Natural killer cell (primary cell): ENCODE measurements at regions not wholly inside any gene's neighbourhood (a gene's known extent, or its start where the extent isn't known, plus 50 kb on each side); places are given as distances from the start of the nearest gene placed in this dataset.

Experiments used
- ATAC-seq, 3 donors: fragments of 150-1000 bp in 2 of 3; fragments of 200-7000 bp in 1 of 3; cut with Tn5 transposase; 1 replicate in 1 of 3; 2 replicates in 2 of 3; pipeline ENCODE4 v1.10.0; 2021; ENCODE audit warnings: mild to moderate bottlenecking in 2 of 3, moderate library complexity in 2 of 3
- DNase-seq, 2 donors: peaks; one replicate each; pipeline versions ENCODE4 v3.0.0 to v3.0.0-alpha.2; 2013 to 2021; ENCODE audit warnings: mixed read lengths in 1 of 2
- H3K27ac ChIP-seq: one replicate; pipeline ENCODE4 v1.5.1; 2013; ENCODE audit warnings: mild to moderate bottlenecking, low read length
- H3K27me3 ChIP-seq: one replicate; pipeline ENCODE4 v1.6.1; 2013; ENCODE audit warnings: low read length; ENCODE audit not compliant: control insufficient read depth, insufficient read depth
- H3K36me3 ChIP-seq: one replicate; pipeline ENCODE4 v1.6.1; 2013; ENCODE audit warnings: low read length; ENCODE audit not compliant: control insufficient read depth, insufficient read depth
- H3K4me1 ChIP-seq: one replicate; pipeline ENCODE4 v1.6.1; 2013; ENCODE audit warnings: low read length; ENCODE audit not compliant: control insufficient read depth, insufficient read depth
- H3K4me3 ChIP-seq: one replicate; pipeline ENCODE4 v1.5.1; 2013; ENCODE audit warnings: low read length
- H3K9me3 ChIP-seq: one replicate; pipeline ENCODE4 v1.6.1; 2013; ENCODE audit warnings: low read length; ENCODE audit not compliant: control insufficient read depth, insufficient read depth
- H3K27ac Mint-ChIP-seq, 2 donors: one replicate each; pipeline ENCODE4 v1.8.0; 2022; ENCODE audit warnings: mild to moderate bottlenecking in 2 of 2, mixed read lengths in 2 of 2, moderate library complexity in 1 of 2
- H3K27me3 Mint-ChIP-seq, 2 donors: one replicate each; pipeline ENCODE4 v1.8.0; 2022; ENCODE audit warnings: low read depth in 2 of 2, mixed read lengths in 2 of 2
- H3K36me3 Mint-ChIP-seq: one replicate; pipeline ENCODE4 v1.8.0; 2022; ENCODE audit warnings: mixed read lengths
- H3K4me1 Mint-ChIP-seq, 2 donors: one replicate each; pipeline ENCODE4 v1.8.0; 2022; ENCODE audit warnings: mixed read lengths in 2 of 2
- H3K4me3 Mint-ChIP-seq: one replicate; pipeline ENCODE4 v1.8.0; 2022; ENCODE audit warnings: mild to moderate bottlenecking, moderate library complexity, mixed read lengths
- H3K9me3 Mint-ChIP-seq, 2 donors: one replicate each; pipeline ENCODE4 v1.8.0; 2022; ENCODE audit warnings: mixed read lengths in 2 of 2
- CTCF ChIP-seq: fragments of 200-600 bp; IDR thresholded peaks from one replicate; pipeline ENCODE4 v1.8.0; 2022; ENCODE audit warnings: antibody characterized with exemption
- WGBS: methylation state at CpG from one replicate; pipeline ENCODE4 v1.1.7; 2013; ENCODE audit warnings: missing lambda C conversion rate; ENCODE audit not compliant: insufficient coverage; 5-methylcytosine and 5-hydroxymethylcytosine counted together
- intact Hi-C: fragments of 100-400 bp; cut with micrococcal nuclease; formaldehyde crosslinking; loops from one replicate; pipeline ENCODE4 v1.14.2; 2022

DNA sequence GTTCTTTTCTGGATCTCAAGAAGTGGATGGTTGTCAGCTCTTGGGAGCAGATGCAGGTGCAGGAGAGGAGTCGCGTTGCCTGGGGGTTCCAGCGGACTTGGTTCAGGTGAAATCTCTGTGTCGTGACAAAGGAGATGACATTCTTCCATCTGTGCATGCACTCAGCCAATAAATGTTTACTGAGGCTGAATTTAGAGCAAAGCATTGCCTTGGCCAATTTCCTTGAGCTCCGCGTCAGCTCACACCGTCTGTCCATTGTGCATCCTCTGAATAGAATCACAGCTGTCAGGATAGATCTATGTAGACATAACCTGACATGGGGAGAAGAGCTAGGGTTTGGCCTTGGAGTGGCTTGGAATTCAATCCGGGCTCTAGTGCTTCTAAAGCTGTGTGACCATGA is 343.7 kb downstream of the GLRX3 start:
- Histone ChIP-seq H3K27ac (no peak overlapping the region), H3K9me3 (no peaks in the 10 kb centered on the region), H3K4me3 (no peak overlapping the region), H3K27me3 (no peaks in the 10 kb centered on the region), H3K4me1 (no peaks in the 10 kb centered on the region), H3K36me3 (no peaks in the 10 kb centered on the region)
- DNase-seq (no peak), ATAC-seq (no peak)
- TF ChIP-seq CTCF, result no peak
- intact Hi-C loops, result no loop called here
- H3K4me3 Mint-ChIP-seq, result no peak overlapping the region
- H3K27me3 Mint-ChIP-seq, result no peaks in the 10 kb centered on the region
- H3K36me3 Mint-ChIP-seq, result no peaks in the 10 kb centered on the region
- H3K9me3 Mint-ChIP-seq, result no peaks in the 10 kb centered on the region
- WGBS, result 88% methylated on average over 8 of the region's 8 CpGs
- no peak overlapping the region for H3K27ac Mint-ChIP-seq
- no peaks in the 10 kb centered on the region for H3K4me1 Mint-ChIP-seq

DNA sequence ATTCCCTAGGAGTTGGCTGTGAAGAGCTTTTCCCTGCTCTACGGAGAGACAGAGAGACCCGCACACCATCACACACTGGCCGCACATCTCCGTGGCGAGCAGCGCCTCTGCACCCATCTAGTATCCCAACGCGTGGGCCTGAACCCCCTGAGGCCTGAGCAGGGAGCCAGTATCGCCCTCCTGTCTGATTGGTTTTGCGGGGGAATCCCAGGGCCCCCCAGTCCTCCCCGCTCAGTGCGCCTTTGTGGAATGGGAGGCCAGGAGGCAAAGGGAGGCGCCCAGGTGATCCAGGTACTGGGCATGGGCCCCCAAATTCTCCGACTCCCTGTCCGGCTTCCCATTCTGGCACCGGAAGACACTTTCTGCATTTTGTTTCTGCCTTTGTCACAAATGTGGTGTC is 344.3 kb downstream of the GLRX3 start:
- Histone ChIP-seq H3K9me3 (no peaks in the 10 kb centered on the region), H3K36me3 (no peaks in the 10 kb centered on the region), H3K27me3 (no peaks in the 10 kb centered on the region), H3K27ac (no peak overlapping the region), H3K4me3 (no peak overlapping the region), H3K4me1 (no peaks in the 10 kb centered on the region)
- Mint-ChIP-seq H3K4me1 (no peaks in the 10 kb centered on the region), H3K27me3 (no peaks in the 10 kb centered on the region), H3K9me3 (no peaks in the 10 kb centered on the region), H3K36me3 (no peaks in the 10 kb centered on the region), H3K27ac (no peak overlapping the region), H3K4me3 (no peak overlapping the region)
- DNase-seq (no peak), ATAC-seq (no peak)
- intact Hi-C loops, result no loop called here
- no peak for TF ChIP-seq CTCF
- 91% methylated on average over 16 of the region's 16 CpGs for WGBS

- H3K27ac ChIP-seq, result no peak overlapping the region
- H3K9me3 Mint-ChIP-seq, result no peaks in the 10 kb centered on the region
- no peak overlapping the region for H3K4me3 ChIP-seq
- no peaks in the 10 kb centered on the region for H3K36me3 ChIP-seq
- H3K4me3 Mint-ChIP-seq, result no peak overlapping the region
- no peaks in the 10 kb centered on the region for H3K4me1 Mint-ChIP-seq
- no peak for TF ChIP-seq CTCF
- no peaks in the 10 kb centered on the region for H3K9me3 ChIP-seq
- no peaks in the 10 kb centered on the region for H3K4me1 ChIP-seq
- H3K27me3 Mint-ChIP-seq, result no peaks in the 10 kb centered on the region
- no peak for DNase-seq
- ATAC-seq, result no peak
- intact Hi-C loops, result no loop called here
- no peak overlapping the region for H3K27ac Mint-ChIP-seq
- WGBS, result 74% methylated on average over 18 of the region's 18 CpGs
- H3K27me3 ChIP-seq, result no peaks in the 10 kb centered on the region
- H3K36me3 Mint-ChIP-seq, result no peaks in the 10 kb centered on the region
These were observed 345.1 kb downstream of the GLRX3 start for GRCh38 chr10:130481076-130481930.

- H3K9me3 Mint-ChIP-seq, result no peaks in the 10 kb centered on the region
- DNase-seq, result no peak
- H3K36me3 Mint-ChIP-seq, result no peaks in the 10 kb centered on the region
- no peaks in the 10 kb centered on the region for H3K27me3 ChIP-seq
- H3K4me3 ChIP-seq, result no peak overlapping the region
- H3K9me3 ChIP-seq, result no peaks in the 10 kb centered on the region
- intact Hi-C loops, result no loop called here
- TF ChIP-seq CTCF, result no peak
- no peak overlapping the region for H3K27ac ChIP-seq
- H3K4me3 Mint-ChIP-seq, result no peak overlapping the region
- H3K27me3 Mint-ChIP-seq, result no peaks in the 10 kb centered on the region
- H3K36me3 ChIP-seq, result no peaks in the 10 kb centered on the region
- no peaks in the 10 kb centered on the region for H3K4me1 Mint-ChIP-seq
- 83% methylated on average over 11 of the region's 11 CpGs for WGBS
- no peaks in the 10 kb centered on the region for H3K4me1 ChIP-seq
- H3K27ac Mint-ChIP-seq, result no peak overlapping the region
- no peak for ATAC-seq
These were observed 345.7 kb downstream of the GLRX3 start for GRCh38 chr10:130481936-130482335.
